Activated naive CD4-positive, alpha-beta T cell treated with anti-CD3 and anti-CD28 coated beads, Interleukin-2, amount 50 U/mL, for 72 hours (primary cell): ENCODE measurements at regions not wholly inside any gene's neighbourhood (a gene's known extent, or its start where the extent isn't known, plus 50 kb on each side); places are given as distances from the start of the nearest gene placed in this dataset.
A peak's percentile ranks its signal among the peaks of the same experiment; 100 is the strongest.

Experiments used
- ATAC-seq, 2 donors: fragments of 150-1000 bp; cut with Tn5 transposase; 2 replicates each; pipeline ENCODE4 v1.10.0; 2021; ENCODE audit warnings: mild to moderate bottlenecking in 2 of 2, moderate library complexity in 2 of 2
- DNase-seq, 2 donors: peaks; one replicate each; pipeline ENCODE4 v3.0.0; 2021 to 2022; ENCODE audit warnings: low spot score in 2 of 2
- H3K27ac Mint-ChIP-seq, 2 donors: one replicate each; pipeline ENCODE4 v1.8.0; 2022; ENCODE audit warnings: mild to moderate bottlenecking in 2 of 2, mixed read lengths in 2 of 2
- H3K36me3 Mint-ChIP-seq, 2 donors: one replicate each; pipeline ENCODE4 v1.8.0; 2022; ENCODE audit warnings: mixed read lengths in 2 of 2
- H3K9me3 Mint-ChIP-seq, 2 donors: one replicate each; pipeline ENCODE4 v1.8.0; 2022; ENCODE audit warnings: mixed read lengths in 2 of 2

DNA sequence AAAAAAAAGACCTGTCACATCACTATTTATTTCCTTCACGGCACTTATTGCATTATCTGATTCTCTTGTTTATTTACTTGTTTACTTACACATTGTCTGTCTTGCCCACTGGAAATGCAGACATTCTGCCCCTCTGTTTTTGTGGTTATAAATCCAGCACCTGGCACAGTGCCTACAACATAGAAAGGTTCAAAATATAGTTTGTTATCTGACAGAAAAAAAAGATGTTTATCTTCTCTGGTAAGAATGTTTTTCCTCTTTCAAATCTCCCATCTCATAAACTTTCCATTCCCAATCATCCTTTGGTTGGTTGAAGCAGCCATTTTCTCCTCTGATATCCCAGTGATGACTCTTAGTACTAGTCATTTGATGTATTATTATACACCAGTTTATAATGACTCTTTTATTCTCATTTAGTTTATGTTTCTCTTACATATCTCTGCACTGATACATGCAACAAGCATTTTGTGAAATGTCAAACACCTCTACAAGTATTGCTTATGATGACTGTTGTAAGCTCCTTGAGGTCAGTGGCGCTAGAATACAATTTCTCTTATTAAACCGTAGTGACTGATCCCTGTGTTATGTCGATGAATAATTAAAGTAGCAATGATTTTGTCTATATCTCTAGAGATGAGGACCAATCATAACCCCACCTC, 398.4 kb upstream of the TBL1XR1 start:
- peak in 1 of 2 donors; percentile 11 for ATAC-seq
- Mint-ChIP-seq H3K9me3 (peaks cover 0 to 11% of the 10 kb centered on the region in 2 donors), H3K27ac (peak overlapping the region in 1 of 2 donors; percentile 8), H3K36me3 (peaks cover 5 to 9% of the 10 kb centered on the region in 2 donors)
- no peak for DNase-seq

DNA sequence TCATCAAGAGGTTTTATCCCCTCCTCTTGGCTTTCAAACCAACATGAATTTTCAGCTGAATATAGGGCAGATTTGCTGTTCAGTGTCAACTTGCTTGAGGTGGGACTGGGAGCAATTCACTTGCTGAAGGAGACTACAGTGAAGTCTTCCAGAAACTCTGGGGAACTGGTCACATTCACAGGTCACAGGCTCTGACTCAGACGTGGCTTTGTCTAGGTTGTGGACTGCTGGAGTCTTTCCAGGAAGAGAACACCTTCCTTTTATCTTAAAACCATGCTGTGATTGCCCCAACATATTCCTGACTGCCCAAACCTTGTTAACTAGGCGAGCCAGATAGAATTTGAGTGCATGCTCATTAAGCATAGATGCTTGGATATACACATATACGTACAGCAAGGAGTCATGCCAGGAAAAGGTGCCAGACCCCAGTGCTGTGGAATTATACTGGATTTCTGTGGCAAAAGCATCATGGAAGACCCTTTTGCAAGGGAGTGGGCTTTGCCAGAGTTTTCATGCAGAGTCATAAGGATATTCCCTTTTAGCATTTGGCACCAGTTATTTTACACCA, 399.1 kb upstream of the TBL1XR1 start:
- peak in 1 of 2 donors; percentile 34 for ATAC-seq
- peaks cover 0 to 11% of the 10 kb centered on the region in 2 donors for H3K9me3 Mint-ChIP-seq
- DNase-seq: no peak
- H3K36me3 Mint-ChIP-seq: peaks cover 5 to 9% of the 10 kb centered on the region in 2 donors
- H3K27ac Mint-ChIP-seq: peak overlapping the region in 1 of 2 donors; percentile 8

DNA sequence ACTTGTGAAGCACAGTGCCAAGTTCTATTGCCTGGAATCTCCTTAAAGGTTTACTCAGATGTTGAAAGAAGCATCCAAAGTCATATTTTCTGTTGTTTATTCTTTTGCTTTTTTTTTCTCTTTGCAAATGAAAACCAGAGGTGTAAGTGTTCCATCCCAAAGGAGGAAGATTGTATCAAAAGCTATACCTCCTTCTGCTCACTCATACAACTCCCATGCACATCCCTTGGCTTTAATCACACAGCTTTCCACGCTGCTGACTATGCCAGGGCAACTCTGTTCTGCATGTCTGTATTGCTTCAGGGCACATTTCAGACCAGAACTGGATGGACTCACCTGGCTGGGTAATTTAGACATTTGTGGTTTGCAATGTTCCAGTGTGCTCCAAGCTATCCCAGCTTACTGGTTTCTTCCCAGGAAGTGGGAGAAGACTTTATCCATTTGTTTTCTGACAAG, 399.6 kb upstream of the TBL1XR1 start:
- peaks cover 0 to 11% of the 10 kb centered on the region in 2 donors for H3K9me3 Mint-ChIP-seq
- DNase-seq: no peak
- ATAC-seq: no peak
- peak overlapping the region in 1 of 2 donors; percentile 81 for H3K27ac Mint-ChIP-seq
- peaks cover 5 to 9% of the 10 kb centered on the region in 2 donors for H3K36me3 Mint-ChIP-seq

DNA sequence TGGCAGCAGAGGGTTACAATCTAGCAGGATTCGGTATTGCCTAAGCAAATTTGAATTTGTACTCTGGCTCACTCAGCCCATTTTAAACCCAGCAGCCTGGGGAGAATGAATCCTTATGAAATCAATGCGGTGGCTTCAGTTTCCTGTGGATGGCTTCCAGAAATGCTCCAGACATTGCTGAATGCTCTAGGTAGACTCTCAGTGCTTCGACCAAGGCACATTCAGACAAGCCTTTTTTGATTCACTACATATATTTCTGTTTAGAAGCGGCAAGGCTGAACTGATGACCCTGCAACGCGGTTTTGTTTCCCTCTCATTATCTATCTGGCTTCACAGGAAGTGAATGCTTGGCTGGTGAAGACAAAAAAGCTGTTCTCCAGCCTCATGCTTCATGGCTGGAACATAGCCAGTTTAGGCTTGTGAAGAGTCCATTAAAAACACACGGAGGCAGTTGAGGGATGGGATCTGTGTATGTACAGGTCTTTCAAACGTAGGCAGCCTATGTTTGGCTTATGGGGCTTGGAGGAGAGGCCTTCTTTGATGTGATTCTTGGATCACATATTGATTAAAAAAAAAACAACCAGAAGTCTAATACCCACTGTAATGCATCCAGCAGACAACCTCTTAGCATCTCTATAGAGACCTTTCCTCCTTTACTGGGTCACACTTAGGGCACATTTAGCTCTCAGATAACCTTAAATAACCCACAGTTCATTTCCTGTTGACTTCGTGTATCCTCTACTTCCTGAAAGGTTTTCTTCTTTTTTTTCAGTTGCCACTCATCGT, 400.2 kb upstream of the TBL1XR1 start:
- DNase-seq (peak in 1 of 2 donors; percentile 14), ATAC-seq (peak; percentile 47 to 58)
- Mint-ChIP-seq H3K36me3 (peaks cover 5 to 9% of the 10 kb centered on the region in 2 donors), H3K9me3 (peaks cover 0 to 11% of the 10 kb centered on the region in 2 donors), H3K27ac (peak overlapping the region; percentile 81 to 96)

DNA sequence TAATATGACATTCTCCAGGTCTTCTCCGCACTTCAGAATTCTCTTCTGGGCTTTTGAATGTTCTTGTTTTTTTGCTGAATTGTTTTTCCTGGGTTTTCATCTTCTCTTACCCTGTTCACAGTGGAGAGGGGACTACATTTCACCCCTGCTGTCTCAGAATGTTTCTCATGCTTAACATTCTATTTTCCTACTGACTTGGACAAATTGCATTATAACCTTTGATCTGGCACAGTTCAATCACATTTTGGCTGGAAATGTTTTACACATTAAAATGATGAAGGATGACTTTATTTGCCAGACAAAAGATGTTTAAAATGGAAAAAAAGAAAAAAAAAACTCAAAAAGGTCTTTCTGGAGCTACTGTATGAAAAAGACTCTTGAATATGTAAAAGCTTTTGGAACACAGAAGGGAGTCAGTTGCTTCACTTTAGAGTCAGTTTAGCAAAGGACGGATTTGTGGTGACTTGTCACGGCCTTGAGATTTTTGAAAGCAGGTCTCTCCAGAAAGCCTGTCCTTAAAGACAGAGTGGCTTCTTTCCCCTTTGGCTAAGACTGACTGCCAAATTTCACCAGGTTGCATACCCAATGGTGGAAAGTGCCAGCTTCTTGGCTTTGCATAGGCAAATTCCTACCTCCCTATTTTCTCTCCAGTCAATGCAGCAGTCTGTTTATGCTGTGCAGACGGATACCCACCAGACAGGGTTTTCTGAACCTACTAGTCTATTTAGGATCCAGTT, 401.0 kb upstream of the TBL1XR1 start:
- ATAC-seq (peak; percentile 5 to 7), DNase-seq (no peak)
- Mint-ChIP-seq H3K36me3 (peaks cover 5 to 9% of the 10 kb centered on the region in 2 donors), H3K27ac (peak overlapping the region; percentile 81 to 96), H3K9me3 (peaks cover 0 to 11% of the 10 kb centered on the region in 2 donors)

DNA sequence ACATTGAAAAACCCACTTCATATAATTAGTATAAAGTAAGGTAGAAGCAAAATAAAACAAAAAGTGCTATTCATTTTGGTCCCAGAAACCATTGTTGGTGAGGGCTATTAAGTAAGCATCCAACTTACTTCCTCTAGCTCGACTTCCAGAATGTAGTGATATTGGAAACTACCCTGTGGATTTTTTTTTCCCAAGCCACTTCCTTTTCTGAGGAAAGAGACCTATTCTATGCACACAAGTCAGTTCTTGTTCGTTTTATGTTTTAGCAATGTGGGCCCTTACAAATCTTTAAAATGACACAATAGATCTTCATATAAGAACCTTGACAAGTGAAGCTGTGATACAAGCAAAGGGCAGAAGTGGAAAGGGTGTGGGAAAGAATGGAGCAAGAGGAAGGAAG, 402.0 kb upstream of the TBL1XR1 start:
- peaks cover 0 to 11% of the 10 kb centered on the region in 2 donors for H3K9me3 Mint-ChIP-seq
- H3K36me3 Mint-ChIP-seq: peaks cover 5 to 9% of the 10 kb centered on the region in 2 donors
- DNase-seq (no peak), ATAC-seq (no peak)
- H3K27ac Mint-ChIP-seq: no peak overlapping the region

DNA sequence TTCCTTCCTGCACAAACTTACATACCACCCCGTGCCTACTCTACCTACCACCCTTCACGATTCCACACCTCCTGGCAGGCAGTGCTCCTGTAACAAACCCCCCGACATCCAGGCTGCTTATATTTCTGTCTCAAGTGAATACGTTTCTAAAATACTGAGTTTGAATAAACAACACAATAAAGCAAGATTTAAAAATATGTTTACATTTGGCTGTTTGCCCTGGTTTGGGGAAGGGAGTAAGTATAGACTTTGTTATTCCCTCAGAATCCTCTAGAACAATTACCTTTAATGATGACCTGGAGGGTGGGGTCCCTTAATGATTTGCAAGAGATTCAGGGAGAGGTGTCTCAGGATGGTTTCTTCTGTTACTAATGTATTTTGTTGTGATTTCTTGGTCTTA, 402.6 kb upstream of the TBL1XR1 start:
- Mint-ChIP-seq H3K27ac (no peak overlapping the region), H3K9me3 (peaks cover under 1 to 12% of the 10 kb centered on the region in 2 donors), H3K36me3 (peaks cover 7 to 9% of the 10 kb centered on the region in 2 donors)
- no peak for DNase-seq
- ATAC-seq: no peak

DNA sequence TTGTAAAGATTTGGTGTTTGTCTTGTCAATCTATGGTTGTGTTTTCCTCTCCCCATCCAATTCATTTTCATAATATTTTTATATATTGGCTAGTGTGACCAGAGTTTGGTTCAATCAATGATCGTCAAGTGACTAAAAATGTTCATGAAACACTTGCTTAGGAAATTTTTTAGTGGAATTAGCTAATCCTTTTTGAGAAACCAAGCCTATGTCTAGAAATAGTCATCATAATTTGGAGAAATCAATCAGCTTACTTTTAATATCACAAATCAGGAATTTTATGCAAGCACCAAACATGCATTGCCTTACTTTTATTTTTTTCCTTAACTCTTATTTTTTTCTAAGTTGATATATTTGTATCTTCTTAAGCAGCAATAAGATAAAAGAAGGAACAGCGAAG, 403.1 kb upstream of the TBL1XR1 start:
- peaks cover 13 to 14% of the 10 kb centered on the region in 2 donors for H3K36me3 Mint-ChIP-seq
- H3K9me3 Mint-ChIP-seq: peaks cover 4 to 17% of the 10 kb centered on the region in 2 donors
- DNase-seq: no peak
- H3K27ac Mint-ChIP-seq: no peak overlapping the region
- ATAC-seq: no peak

DNA sequence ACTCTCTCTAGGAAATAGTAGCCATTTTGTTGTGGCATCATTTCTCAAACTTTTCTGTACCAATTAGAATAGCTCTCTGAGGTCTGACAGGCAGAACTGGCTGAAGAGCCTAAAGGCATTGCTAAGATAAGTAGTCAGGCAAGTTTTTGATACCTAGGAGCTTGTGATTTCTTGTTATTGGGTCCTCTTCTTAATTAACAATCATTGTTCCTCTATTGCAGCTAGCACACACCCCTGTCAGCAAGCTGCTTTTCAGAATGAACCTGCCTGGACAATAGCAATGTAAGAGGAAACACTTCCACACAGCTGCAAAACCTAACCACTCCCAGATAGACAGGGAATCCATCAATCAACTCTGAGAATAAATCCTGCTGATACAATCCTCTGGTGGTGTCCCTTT, 403.9 kb upstream of the TBL1XR1 start:
- Mint-ChIP-seq H3K36me3 (peaks cover 18% of the 10 kb centered on the region in 2 donors), H3K9me3 (peaks cover 4 to 11% of the 10 kb centered on the region in 2 donors), H3K27ac (no peak overlapping the region)
- DNase-seq: no peak
- ATAC-seq: no peak

DNA sequence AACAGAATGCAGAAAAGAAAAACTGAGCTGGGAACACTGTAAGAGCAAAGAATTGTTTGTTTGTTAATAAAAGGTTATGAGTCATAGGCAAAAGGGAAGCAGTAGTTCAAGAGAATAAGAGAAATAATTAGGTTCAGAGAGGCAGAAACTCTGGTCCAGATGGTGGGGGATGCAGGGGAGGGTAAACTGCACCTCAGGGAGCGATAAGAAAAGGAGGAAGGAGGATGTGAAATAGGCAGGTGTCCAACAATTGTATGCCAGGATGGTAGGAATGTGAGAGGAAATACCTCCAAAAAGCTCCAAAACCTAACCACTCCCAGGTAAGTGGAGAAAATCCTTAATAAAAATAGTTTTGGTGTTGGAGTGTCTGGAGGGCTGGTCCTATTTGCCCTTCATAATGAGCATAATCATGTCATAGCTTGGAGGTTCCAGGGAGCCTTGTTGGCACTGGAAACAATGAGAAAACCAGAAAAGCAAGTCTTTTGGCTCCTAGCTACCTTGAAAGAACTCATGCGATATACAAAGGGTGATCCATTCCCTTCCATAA, 405.4 kb upstream of the TBL1XR1 start:
- H3K9me3 Mint-ChIP-seq: peaks cover 4 to 11% of the 10 kb centered on the region in 2 donors
- peak overlapping the region in 1 of 2 donors; percentile 6 for H3K27ac Mint-ChIP-seq
- peaks cover 16 to 18% of the 10 kb centered on the region in 2 donors for H3K36me3 Mint-ChIP-seq
- DNase-seq (no peak), ATAC-seq (peak in 1 of 2 donors; percentile 29)

DNA sequence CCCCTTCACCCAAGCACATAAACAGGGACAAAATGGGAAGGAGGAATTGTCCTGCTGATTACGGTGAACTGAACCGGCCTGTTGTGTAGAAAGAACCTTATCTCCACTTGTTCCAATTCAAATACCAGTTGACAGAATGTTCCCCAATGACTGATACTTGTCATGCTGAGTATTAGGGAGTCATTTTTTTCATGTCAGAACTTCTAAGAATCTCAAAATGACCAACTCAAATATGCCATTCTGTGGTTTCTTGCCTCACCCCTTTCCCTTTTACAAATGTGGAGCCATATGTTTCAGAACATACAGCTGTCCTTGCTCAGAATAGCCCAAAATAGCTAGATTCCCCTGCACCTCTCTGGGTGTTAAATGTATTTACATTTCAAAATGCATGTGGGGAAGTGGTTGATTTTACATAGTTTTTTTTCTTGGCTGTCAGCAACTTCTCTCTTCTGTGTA, 405.9 kb upstream of the TBL1XR1 start:
- no peak for DNase-seq
- Mint-ChIP-seq H3K27ac (no peak overlapping the region), H3K36me3 (peaks cover 11 to 18% of the 10 kb centered on the region in 2 donors), H3K9me3 (peaks cover 4 to 11% of the 10 kb centered on the region in 2 donors)
- peak; percentile 70 to 88 for ATAC-seq

DNA sequence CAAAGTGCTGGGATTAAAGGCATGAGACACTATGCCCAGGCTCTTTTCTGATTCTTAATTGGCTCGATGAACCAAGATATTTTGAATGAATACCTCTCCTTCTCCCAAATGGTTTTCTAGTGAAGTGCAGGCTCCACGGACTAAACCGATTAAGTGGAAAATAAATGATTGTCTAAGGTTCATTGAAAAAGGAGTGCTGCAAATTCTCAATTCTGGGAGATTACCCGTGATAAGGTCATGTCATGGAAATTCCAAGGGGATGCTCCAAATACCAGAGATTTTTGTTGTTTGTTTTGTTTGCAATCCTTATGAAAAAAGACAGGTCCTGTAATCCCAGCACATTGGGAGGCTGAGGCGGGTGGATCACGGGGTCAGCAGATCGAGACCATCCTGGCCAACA, 406.9 kb upstream of the TBL1XR1 start:
- DNase-seq (no peak), ATAC-seq (no peak)
- Mint-ChIP-seq H3K9me3 (peaks cover 4 to 7% of the 10 kb centered on the region in 2 donors), H3K27ac (no peak overlapping the region), H3K36me3 (peaks cover 9 to 14% of the 10 kb centered on the region in 2 donors)

DNA sequence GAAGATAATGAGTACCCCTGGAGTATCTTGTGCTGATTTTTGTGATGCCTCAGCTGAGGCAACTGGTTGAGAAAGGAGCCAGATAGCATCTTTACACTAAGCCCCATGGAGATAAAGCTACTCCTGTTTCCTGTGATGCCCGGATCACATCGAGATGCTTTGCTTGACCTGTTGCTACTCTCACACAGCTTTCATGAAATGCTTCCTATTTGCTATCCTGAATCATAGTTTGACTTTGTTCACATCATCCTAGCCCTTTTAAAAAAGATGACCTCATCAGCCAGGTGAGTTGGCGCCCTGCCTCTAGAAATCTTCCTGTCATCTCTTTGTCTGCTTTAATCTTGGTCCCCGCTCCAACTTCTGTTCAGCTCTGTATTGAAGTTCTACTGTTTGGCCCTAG, 409.6 kb upstream of the TBL1XR1 start:
- ATAC-seq: peak in 1 of 2 donors; percentile 26
- H3K9me3 Mint-ChIP-seq: peaks cover 4 to 5% of the 10 kb centered on the region in 2 donors
- H3K27ac Mint-ChIP-seq: no peak overlapping the region
- DNase-seq: no peak
- H3K36me3 Mint-ChIP-seq: peaks cover 9 to 13% of the 10 kb centered on the region in 2 donors

DNA sequence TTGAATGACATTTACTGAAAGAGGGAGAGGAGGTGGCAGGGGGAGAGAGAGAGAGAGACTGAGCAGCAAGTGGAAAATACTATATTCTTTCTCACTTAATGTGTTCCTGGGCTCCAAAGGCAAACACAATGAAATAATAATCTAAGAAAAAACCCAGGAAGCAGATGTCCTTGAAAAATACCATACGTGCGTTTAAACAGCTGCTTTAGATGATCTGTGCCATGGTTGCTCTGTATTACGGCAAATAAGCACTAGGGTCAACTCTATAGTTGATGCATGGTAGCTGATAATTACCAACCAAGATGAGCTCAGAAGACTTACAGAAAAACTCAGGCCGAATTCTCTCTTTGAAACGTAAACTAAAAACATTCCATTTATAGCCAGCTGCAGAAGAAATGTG, 410.3 kb upstream of the TBL1XR1 start:
- Mint-ChIP-seq H3K36me3 (peaks cover 9 to 13% of the 10 kb centered on the region in 2 donors), H3K27ac (no peak overlapping the region), H3K9me3 (peaks cover 4 to 5% of the 10 kb centered on the region in 2 donors)
- DNase-seq: no peak
- no peak for ATAC-seq

DNA sequence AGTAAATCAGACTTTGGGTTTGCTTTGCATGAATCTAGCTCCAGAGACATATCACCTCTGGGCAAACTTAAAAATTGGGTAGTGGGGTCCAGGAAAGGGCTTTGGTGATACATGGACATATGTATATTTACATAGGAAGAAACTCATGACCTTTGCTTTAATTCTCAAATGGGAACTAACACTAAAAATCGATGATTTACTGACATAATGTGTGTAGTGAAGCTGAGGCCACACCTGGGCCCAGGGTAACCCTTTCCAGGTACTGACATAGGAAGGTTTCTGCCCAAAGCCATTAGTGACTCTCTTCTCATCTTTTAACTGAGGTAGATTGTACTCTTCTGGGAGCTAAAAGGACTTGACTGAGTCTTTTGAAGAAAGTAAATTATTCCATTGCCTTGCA, 411.2 kb upstream of the TBL1XR1 start:
- Mint-ChIP-seq H3K36me3 (peaks cover 9 to 13% of the 10 kb centered on the region in 2 donors), H3K27ac (no peak overlapping the region), H3K9me3 (peaks cover 4 to 9% of the 10 kb centered on the region in 2 donors)
- ATAC-seq: no peak
- no peak for DNase-seq

DNA sequence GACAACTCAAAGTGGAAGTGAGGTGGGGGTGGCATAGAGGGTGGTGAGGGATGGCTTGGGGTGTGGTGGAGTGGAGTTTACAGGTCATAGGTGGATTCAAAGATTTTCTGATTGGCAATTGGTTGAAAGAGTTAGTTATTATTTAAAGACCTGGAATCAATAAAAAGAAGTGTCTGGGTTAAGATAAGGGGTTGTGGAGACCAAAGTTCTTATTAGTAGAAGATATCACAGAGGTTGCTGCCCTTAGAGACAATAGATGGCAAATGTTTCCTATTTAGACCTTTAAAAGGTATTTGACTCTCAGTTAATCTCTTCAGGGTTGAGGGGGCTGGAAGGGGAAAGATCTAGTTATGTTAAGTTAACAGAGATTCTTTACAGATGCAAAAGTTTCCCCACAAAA, 412.3 kb upstream of the TBL1XR1 start:
- H3K36me3 Mint-ChIP-seq: peaks cover 9 to 13% of the 10 kb centered on the region in 2 donors
- no peak for ATAC-seq
- DNase-seq: no peak
- peaks cover 8 to 10% of the 10 kb centered on the region in 2 donors for H3K9me3 Mint-ChIP-seq
- H3K27ac Mint-ChIP-seq: no peak overlapping the region
